ENCODE measurements at regions not wholly inside any gene's neighbourhood (a gene's known extent, or its start where the extent isn't known, plus 50 kb on each side); places are given as distances from the start of the nearest gene placed in this dataset.
"Not testable (repeated sequence)": the region's sequence is repeated elsewhere in the genome, so short reads cannot be mapped to it uniquely, and the experiment has no call there.

- TF ChIP-seq CTCF, POLR2A (IDR thresholded peaks at IDR 0.05): not testable (repeated sequence)
Measured at GRCh38 chr10:128201826-128202225, 75.6 kb upstream of the MKI67 start.
